Neural progenitor cell (in vitro differentiated cells): ENCODE measurements at regions not wholly inside any gene's neighbourhood (a gene's known extent, or its start where the extent isn't known, plus 50 kb on each side); places are given as distances from the start of the nearest gene placed in this dataset.

ENCODE experiments used
- CTCF ChIP-seq: fragments of 200-600 bp; sonication (generic); IDR thresholded peaks from 2 replicates; pipeline ENCODE4 v1.5.1; 2017; ENCODE audit warnings: antibody characterized with exemption, mild to moderate bottlenecking
- EZH2 ChIP-seq: fragments of 200-600 bp; sonication (generic); IDR thresholded peaks from 2 replicates; pipeline ENCODE4 v1.6.1; 2017; ENCODE audit warnings: antibody characterized with exemption, mild to moderate bottlenecking, moderate library complexity
- EZH2phosphoT487 ChIP-seq: fragments of 200-600 bp; sonication (generic); IDR thresholded peaks from 2 replicates; pipeline ENCODE4 v1.6.1; 2017; ENCODE audit warnings: antibody characterized with exemption

DNA sequence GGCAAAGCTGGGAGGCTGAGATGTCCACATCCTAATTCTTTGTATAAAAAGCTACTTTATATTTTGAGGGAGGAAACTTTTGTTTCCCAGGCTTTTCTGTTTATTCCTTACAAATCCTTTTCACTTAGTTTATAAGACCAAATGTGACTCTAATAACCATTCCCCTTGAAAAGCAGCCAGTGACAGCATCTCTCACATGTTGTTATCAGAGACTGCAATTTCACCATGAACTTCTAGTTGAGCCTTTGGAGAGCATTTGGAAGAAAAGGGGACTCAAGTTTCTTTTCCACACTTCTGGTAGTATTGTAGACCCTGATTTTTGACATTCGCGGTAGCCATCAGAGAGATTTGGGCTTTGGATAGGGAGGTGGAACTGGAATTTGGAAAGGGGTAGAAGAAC is 215.8 kb downstream of the RNF144B start:
- TF ChIP-seq EZH2 (no peak), CTCF (no peak), EZH2phosphoT487 (no peak)
